PC-3 (cell line): ENCODE measurements at regions not wholly inside any gene's neighbourhood (a gene's known extent, or its start where the extent isn't known, plus 50 kb on each side); places are given as distances from the start of the nearest gene placed in this dataset.

Experiments
- ATAC-seq: fragments of 200-7000 bp; cut with Tn5 transposase; 2 replicates; pipeline ENCODE4 v1.9.1; 2020; ENCODE audit warnings: mild to moderate bottlenecking, moderate library complexity
- BruUV-seq: library from RNA; stranded (reverse); fragments of 400-500 nt; replicated peaks from 2 replicates; lab custom pipeline; 2021; lab: Mats Ljungman, UMichigan
- CTCF ChIA-PET: fragments of 300-600 bp; sonication (Branson Sonifier 250); formaldehyde crosslinking; loops from one replicate; lab custom pipeline; 2022; ENCODE audit warnings: antibody characterized with exemption; lab: Charles Lee
- POLR2A ChIA-PET: fragments of 300-600 bp; sonication (Branson Sonifier 250); formaldehyde crosslinking; loops from one replicate; lab custom pipeline; 2022; ENCODE audit warnings: antibody characterized with exemption; ENCODE audit not compliant: unreplicated experiment; lab: Charles Lee
- DNase-seq: peaks from one replicate; pipeline ENCODE4 v3.0.0-alpha.2; 2015
- H2AFZ ChIP-seq: fragments of 300-600 bp; sonication (generic); 2 replicates; pipeline ENCODE4 v1.6.0; 2016; ENCODE audit warnings: antibody characterized with exemption, low read length
- H3F3A ChIP-seq: fragments of 300-600 bp; sonication (generic); one replicate; pipeline ENCODE4 v1.6.0; 2017; ENCODE audit warnings: antibody characterized with exemption, low read length, control low read depth, mild to moderate bottlenecking; ENCODE audit not compliant: unreplicated experiment
- H3K27ac ChIP-seq: fragments of 300-600 bp; sonication (generic); 2 replicates; pipeline ENCODE4 v1.5.1; 2016; ENCODE audit warnings: mild to moderate bottlenecking, low read length
- H3K27me3 ChIP-seq: fragments of 300-600 bp; sonication (generic); 2 replicates; pipeline ENCODE4 v1.6.1; 2016; ENCODE audit warnings: low read length, mixed read lengths
- H3K36me3 ChIP-seq: fragments of 300-600 bp; sonication (generic); 2 replicates; pipeline ENCODE4 v1.6.1; 2016; ENCODE audit warnings: low read depth, mixed run types, low read length, mixed read lengths
- H3K4me1 ChIP-seq: fragments of 300-600 bp; sonication (generic); 2 replicates; pipeline ENCODE4 v1.5.1; 2016; ENCODE audit warnings: low read length; ENCODE audit not compliant: insufficient read depth
- H3K4me2 ChIP-seq: fragments of 300-600 bp; sonication (generic); 2 replicates; pipeline ENCODE4 v1.6.0; 2016; ENCODE audit warnings: low read length
- H3K4me3 ChIP-seq: fragments of 300-600 bp; sonication (generic); 2 replicates; pipeline ENCODE4 v1.5.1; 2016; ENCODE audit warnings: mild to moderate bottlenecking, low read length, mixed read lengths
- H3K79me2 ChIP-seq: fragments of 300-600 bp; sonication (generic); 2 replicates; pipeline ENCODE4 v1.6.1; 2017; ENCODE audit warnings: low read length, mixed read lengths
- H3K9ac ChIP-seq: fragments of 300-600 bp; sonication (generic); 2 replicates; pipeline ENCODE4 v1.6.0; 2016; ENCODE audit warnings: mild to moderate bottlenecking, low read length
- H3K9me2 ChIP-seq: fragments of 300-600 bp; sonication (generic); replicated peaks from 2 replicates; pipeline ENCODE4 v1.6.1; 2016; ENCODE audit warnings: mixed run types, low read length, mixed read lengths
- H3K9me3 ChIP-seq: fragments of 300-600 bp; sonication (generic); 2 replicates; pipeline ENCODE4 v1.6.1; 2016; ENCODE audit warnings: low read length, mixed read lengths
- H4K20me1 ChIP-seq: fragments of 300-600 bp; sonication (generic); 2 replicates; pipeline ENCODE4 v1.6.1; 2016; ENCODE audit warnings: low read length, mixed read lengths
- CTCF ChIP-seq: fragments of 300-600 bp; sonication (generic); conservative IDR thresholded peaks from 2 replicates; pipeline ENCODE4 v1.5.1; 2017; ENCODE audit warnings: antibody characterized with exemption, low read depth, mild to moderate bottlenecking, low read length
- EZH2 ChIP-seq: fragments of 300-600 bp; sonication (generic); IDR thresholded peaks from one replicate; pipeline ENCODE4 v1.6.1; 2017; ENCODE audit warnings: antibody characterized with exemption, mild to moderate bottlenecking, low read length; ENCODE audit not compliant: unreplicated experiment
- EZH2phosphoT487 ChIP-seq: fragments of 300-600 bp; sonication (generic); IDR thresholded peaks from 2 replicates; pipeline ENCODE4 v1.6.1; 2018; ENCODE audit warnings: mild to moderate bottlenecking, antibody characterized with exemption, low read length, borderline replicate concordance
- intact Hi-C: fragments of 100-400 bp; cut with micrococcal nuclease; formaldehyde crosslinking; loops from 2 replicates; pipeline ENCODE4 v1.9.0; 2023

GRCh38 chr1:20429296-20429695 lies 56.7 kb downstream of the CAMK2N1 start:
- no peaks in the 10 kb centered on the region for H4K20me1 ChIP-seq
- H3K4me3 ChIP-seq, result no peak overlapping the region
- H3F3A ChIP-seq, result no peaks in the 10 kb centered on the region
- ChIA-PET CTCF (no interaction called here), POLR2A (no interaction called here)
- BruUV-seq, result no TSS peak
- H3K27me3 ChIP-seq, result no peaks in the 10 kb centered on the region
- TF ChIP-seq EZH2phosphoT487 (no peak), EZH2 (no peak), CTCF (no peak)
- intact Hi-C loops, result no loop called here
- no peaks in the 10 kb centered on the region for H3K9me2 ChIP-seq
- DNase-seq (no peak), ATAC-seq (no peak)
- H3K79me2 ChIP-seq, result no peaks in the 10 kb centered on the region
- H3K4me2 ChIP-seq, result no peak overlapping the region
- no peak overlapping the region for H3K27ac ChIP-seq
- H3K4me1 ChIP-seq, result peaks cover 13% of the 10 kb centered on the region
- H3K9me3 ChIP-seq, result 0 out of 2 replicates have a peak, but pooled peaks cover 1% of the 10 kb centered on the region
- no peak overlapping the region for H3K9ac ChIP-seq
- H3K36me3 ChIP-seq, result no peaks in the 10 kb centered on the region
- H2AFZ ChIP-seq, result no peak overlapping the region

- ChIA-PET POLR2A (no interaction called here), CTCF (no interaction called here)
- H3F3A ChIP-seq, result no peaks in the 10 kb centered on the region
- BruUV-seq, result no TSS peak
- H4K20me1 ChIP-seq, result no peaks in the 10 kb centered on the region
- peaks cover 13% of the 10 kb centered on the region for H3K4me1 ChIP-seq
- no peak for ATAC-seq
- no peak overlapping the region for H2AFZ ChIP-seq
- no peak overlapping the region for H3K4me2 ChIP-seq
- TF ChIP-seq EZH2phosphoT487 (no peak), EZH2 (no peak), CTCF (no peak)
- no peak for DNase-seq
- H3K27ac ChIP-seq, result no peak overlapping the region
- no peaks in the 10 kb centered on the region for H3K36me3 ChIP-seq
- no peak overlapping the region for H3K9ac ChIP-seq
- H3K9me3 ChIP-seq, result peaks cover 6% of the 10 kb centered on the region; the same call in 1 of the 2 replicates
- no peaks in the 10 kb centered on the region for H3K9me2 ChIP-seq
- intact Hi-C loops, result no loop called here
- H3K27me3 ChIP-seq, result no peaks in the 10 kb centered on the region
- H3K79me2 ChIP-seq, result no peaks in the 10 kb centered on the region
- no peak overlapping the region for H3K4me3 ChIP-seq
Observed at GRCh38 chr1:20428841-20429240, 57.2 kb downstream of the CAMK2N1 start.

- H3K4me2 ChIP-seq, result peak overlapping the region; percentile 37
- H3K9me3 ChIP-seq, result peaks cover 13% of the 10 kb centered on the region
- H3K79me2 ChIP-seq, result no peaks in the 10 kb centered on the region
- H3K36me3 ChIP-seq, result no peaks in the 10 kb centered on the region
- H2AFZ ChIP-seq, result peak overlapping the region; percentile 61; the same call in 1 of the 2 replicates
- ATAC-seq (peak; percentile 89), DNase-seq (peak; percentile 86)
- H3F3A ChIP-seq, result no peaks in the 10 kb centered on the region
- H4K20me1 ChIP-seq, result no peaks in the 10 kb centered on the region
- H3K9ac ChIP-seq, result no peak overlapping the region; the same call in 1 of the 2 replicates
- peaks cover 13% of the 10 kb centered on the region for H3K4me1 ChIP-seq
- ChIA-PET CTCF (interaction anchor here (0.7 to 1.0 kb wide), 5 partner anchors 19 to 214 kb away, joined by 3 to 6 read pairs (median 3); no protein-coding TSS in a partner anchor), POLR2A (no interaction called here)
- H3K27me3 ChIP-seq, result no peaks in the 10 kb centered on the region
- intact Hi-C loops, result no loop called here
- peak overlapping the region; percentile 67 for H3K27ac ChIP-seq
- no peaks in the 10 kb centered on the region for H3K9me2 ChIP-seq
- no TSS peak for BruUV-seq
- TF ChIP-seq CTCF, result no peak
- TF ChIP-seq EZH2phosphoT487, result no peak
- no peak for TF ChIP-seq EZH2
- H3K4me3 ChIP-seq, result no peak overlapping the region
Observed at GRCh38 chr1:20426923-20427322, 59.1 kb downstream of the CAMK2N1 start.
